K562 (cell line): ENCODE measurements at regions not wholly inside any gene's neighbourhood (a gene's known extent, or its start where the extent isn't known, plus 50 kb on each side); places are given as distances from the start of the nearest gene placed in this dataset.

ENCODE experiments used
- ATAC-seq: fragments of 200-7000 bp; cut with Tn5 transposase; 3 replicates; pipeline ENCODE4 v1.9.1; 2020; ENCODE audit warnings: moderate library complexity
- BruUV-seq: library from RNA; stranded (reverse); fragments of 400-500 nt; replicated peaks from 2 replicates; lab custom pipeline; 2021; lab: Mats Ljungman, UMichigan
- CTCF ChIA-PET: fragments of 300-600 bp; formaldehyde crosslinking; extraction: SDS; loops from one replicate; lab custom pipeline; 2021; ENCODE audit warnings: low intra/inter-chr PET ratio; lab: Yijun Ruan, JAX
- POLR2A ChIA-PET: fragments of 300-600, 350-650 bp; sonication (Branson Sonifier 250); formaldehyde crosslinking; extraction: SDS; loops from one replicate; lab custom pipeline; 2021; ENCODE audit warnings: antibody characterized with exemption, inconsistent platforms; lab: Yijun Ruan, JAX
- DNase-seq, 4 experiments: peaks; one replicate each; pipeline versions ENCODE4 v3.0.0 to v3.0.0-alpha.2; 2011 to 2018; ENCODE audit warnings: low spot score in 3 of 4, mixed read lengths in 3 of 4; ENCODE audit errors: extremely low read depth in 1 of 4
- FAIRE-seq: peaks from 2 replicates; lab custom pipeline; 2011; peaks lifted over from hg19 to GRCh38; lab: Jason Lieb, UNC
- H2AFZ ChIP-seq: 2 replicates; pipeline ENCODE4 v1.6.0; 2011; ENCODE audit warnings: low read depth, low read length, control low read depth, inconsistent platforms
- H3K27ac ChIP-seq: fragments of 200-600 bp; 3 replicates; pipeline ENCODE4 v1.8.0; 2011; ENCODE audit warnings: low read depth, mild to moderate bottlenecking, control low read depth, inconsistent platforms, low read length, moderate library complexity, mixed read lengths; ENCODE audit errors: extremely low read depth
- H3K27me3 ChIP-seq, 2 experiments: fragments of 300-600 bp in 1 of 2; 2 replicates in 1 of 2; 3 replicates in 1 of 2; pipeline versions ENCODE4 v1.6.0 to v1.8.0; 2011; ENCODE audit warnings: inconsistent platforms in 2 of 2, low read length in 2 of 2, mild to moderate bottlenecking in 1 of 2, mixed read lengths in 1 of 2, moderate library complexity in 1 of 2; ENCODE audit not compliant: control insufficient read depth in 2 of 2, insufficient read depth in 2 of 2
- H3K36me3 ChIP-seq: fragments of 300-600 bp; 3 replicates; pipeline ENCODE4 v1.8.0; 2011; ENCODE audit warnings: mild to moderate bottlenecking, low read length, inconsistent platforms; ENCODE audit not compliant: control insufficient read depth, insufficient read depth
- H3K4me1 ChIP-seq, 2 experiments: fragments of 200-600 bp in 1 of 2; replicated peaks in 1 of 2; 2 replicates in 1 of 2; 3 replicates in 1 of 2; pipeline versions ENCODE4 v1.5.1 to v1.8.0; 2011; ENCODE audit warnings: inconsistent platforms in 2 of 2, low read length in 2 of 2, mild to moderate bottlenecking in 1 of 2, mixed read lengths in 1 of 2, moderate library complexity in 1 of 2; ENCODE audit not compliant: control insufficient read depth in 2 of 2, insufficient read depth in 2 of 2
- H3K4me2 ChIP-seq: 2 replicates; pipeline ENCODE4 v1.6.1; 2011; ENCODE audit warnings: low read length, control low read depth, inconsistent platforms, mixed read lengths; ENCODE audit not compliant: insufficient read depth
- H3K4me3 ChIP-seq: fragments of 200-600 bp; sonication (generic), shearing (Covaris generic); 2 replicates; pipeline ENCODE4 v1.5.1; 2016; ENCODE audit warnings: control low read depth, inconsistent platforms
- H3K79me2 ChIP-seq: fragments of 200-600 bp; 3 replicates; pipeline ENCODE4 v1.8.0; 2011; ENCODE audit warnings: low read length, inconsistent platforms; ENCODE audit not compliant: control insufficient read depth, insufficient read depth
- H3K9ac ChIP-seq, 2 experiments: 2 replicates each; pipeline versions ENCODE4 v1.6.0 to v1.6.1; 2011; ENCODE audit warnings: low read depth in 2 of 2, low read length in 2 of 2, control low read depth in 1 of 2, inconsistent platforms in 1 of 2, mild to moderate bottlenecking in 1 of 2, mixed read lengths in 1 of 2; ENCODE audit not compliant: insufficient read depth in 1 of 2
- H3K9me1 ChIP-seq: one replicate; pipeline ENCODE4 v1.6.0; 2011; ENCODE audit warnings: inconsistent platforms, mild to moderate bottlenecking, low read length, moderate library complexity; ENCODE audit not compliant: control insufficient read depth, insufficient read depth
- H3K9me3 ChIP-seq: replicated peaks from 2 replicates; pipeline ENCODE4 v1.5.1; 2011; ENCODE audit warnings: low read depth, low read length, inconsistent platforms; ENCODE audit not compliant: control insufficient read depth, insufficient read depth
- H4K20me1 ChIP-seq: replicated peaks from 2 replicates; pipeline ENCODE4 v1.6.1; 2011; ENCODE audit warnings: low read length, inconsistent platforms, mixed read lengths; ENCODE audit not compliant: control insufficient read depth, insufficient read depth
- KLF10 ChIP-seq: fragments of 250-450 bp; sonication (Bioruptor Pico); IDR thresholded peaks from 2 replicates; pipeline ENCODE4 v1.6.1; 2021; ENCODE audit warnings: matching md5 sums
- MYC ChIP-seq, 2 experiments: fragments of 250-450 bp in 1 of 2; sonication (Bioruptor Pico) in 1 of 2; IDR thresholded peaks; 2 replicates each; pipeline versions ENCODE4 v1.5.1 to v1.6.1; 2012 to 2021; ENCODE audit warnings: low read depth in 2 of 2, borderline replicate concordance in 1 of 2, improper control_type of control experiment in 1 of 2, low read length in 1 of 2, mild to moderate bottlenecking in 1 of 2, moderate library complexity in 1 of 2
- SRSF7 ChIP-seq: fragments of 200-400 bp; formaldehyde crosslinking; optimal IDR thresholded peaks from 2 replicates; pipeline ENCODE3; 2017; ENCODE audit warnings: mild to moderate bottlenecking, low read depth, low read length
- TFAM ChIP-seq: fragments of 250-450 bp; sonication (Bioruptor Pico); conservative IDR thresholded peaks from 2 replicates; pipeline ENCODE4 v1.5.0; 2021; ENCODE audit warnings: mild to moderate bottlenecking, moderate library complexity
- WGBS: fragments of 100-300 bp; shearing (Covaris generic); methylation state at CpG from one replicate; pipeline ENCODE4 v1.1.6; 2016; ENCODE audit warnings: low coverage, mixed read lengths; ENCODE audit not compliant: insufficient coverage; ENCODE audit errors: missing lambda C conversion rate; 5-methylcytosine and 5-hydroxymethylcytosine counted together
- in situ Hi-C: fragments of 300-500 bp; cut with MboI; formaldehyde crosslinking; loops from 4 replicates; pipeline ENCODE4 v1.15.0; 2018; ENCODE audit warnings: inconsistent platforms, mixed read lengths
- intact Hi-C: fragments of 100-400 bp; cut with micrococcal nuclease; formaldehyde crosslinking; loops from 2 replicates; pipeline ENCODE4 v1.14.2; 2022
- TF ChIP-seq, protein P1 (sequence below): fragments of 450-650 bp; IDR thresholded peaks from 2 replicates; pipeline ENCODE4 v1.6.1; 2016; ENCODE audit warnings: mild to moderate bottlenecking
- TF ChIP-seq, protein P2 (sequence below): fragments of 450-650 bp; formaldehyde crosslinking; IDR thresholded peaks from 2 replicates; pipeline ENCODE4 v1.4.0; 2020; ENCODE audit warnings: mild to moderate bottlenecking, mixed read lengths
- TF ChIP-seq, protein P3 (sequence below): fragments of 250-450 bp; sonication (Bioruptor Pico); IDR thresholded peaks from 2 replicates; pipeline ENCODE4 v1.5.1; 2021; ENCODE audit warnings: mild to moderate bottlenecking

DNA sequence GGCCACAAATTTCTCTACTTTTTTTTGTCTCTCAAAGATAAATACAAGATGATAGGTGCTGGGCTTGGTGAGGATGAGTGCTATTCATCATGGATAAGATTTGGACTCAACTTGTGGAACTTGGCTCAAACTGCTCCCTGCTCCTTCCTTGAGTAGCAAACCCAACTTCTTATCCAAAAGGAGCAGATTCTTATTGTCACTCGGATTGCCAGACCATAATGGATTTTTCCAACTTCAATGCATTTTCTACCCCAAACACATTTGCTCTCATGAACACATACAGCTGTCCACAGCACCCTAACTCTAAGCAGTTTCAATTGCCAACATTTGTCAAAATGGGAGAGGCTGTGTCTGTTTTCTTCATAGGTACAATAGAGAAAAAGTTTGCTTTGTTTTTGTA is 99.5 kb upstream of the APCDD1 start:
- DNase-seq (no peak), FAIRE-seq (no peak), ATAC-seq (no peak)
- intact Hi-C loops (no loop called here), in situ Hi-C loops (no loop called here)
- Histone ChIP-seq H2AFZ (no peak overlapping the region), H3K9ac (no peak overlapping the region), H3K9me3 (peaks cover 3% of the 10 kb centered on the region; the same call in 1 of the 2 replicates), H3K4me1 (no peaks in the 10 kb centered on the region), H3K36me3 (no peaks in the 10 kb centered on the region), H3K4me2 (no peak overlapping the region), H3K4me3 (no peak overlapping the region), H3K27me3 (peaks cover 0 to 15% of the 10 kb centered on the region in 2 experiments; a peak in 2 of 5 replicates), H3K79me2 (no peaks in the 10 kb centered on the region), H3K9me1 (no peaks in the 10 kb centered on the region), H4K20me1 (no peaks in the 10 kb centered on the region), H3K27ac (no peak overlapping the region)
- no TSS peak for BruUV-seq
- ChIA-PET POLR2A (no interaction called here), CTCF (no interaction called here)
- TF ChIP-seq, protein P1, sequence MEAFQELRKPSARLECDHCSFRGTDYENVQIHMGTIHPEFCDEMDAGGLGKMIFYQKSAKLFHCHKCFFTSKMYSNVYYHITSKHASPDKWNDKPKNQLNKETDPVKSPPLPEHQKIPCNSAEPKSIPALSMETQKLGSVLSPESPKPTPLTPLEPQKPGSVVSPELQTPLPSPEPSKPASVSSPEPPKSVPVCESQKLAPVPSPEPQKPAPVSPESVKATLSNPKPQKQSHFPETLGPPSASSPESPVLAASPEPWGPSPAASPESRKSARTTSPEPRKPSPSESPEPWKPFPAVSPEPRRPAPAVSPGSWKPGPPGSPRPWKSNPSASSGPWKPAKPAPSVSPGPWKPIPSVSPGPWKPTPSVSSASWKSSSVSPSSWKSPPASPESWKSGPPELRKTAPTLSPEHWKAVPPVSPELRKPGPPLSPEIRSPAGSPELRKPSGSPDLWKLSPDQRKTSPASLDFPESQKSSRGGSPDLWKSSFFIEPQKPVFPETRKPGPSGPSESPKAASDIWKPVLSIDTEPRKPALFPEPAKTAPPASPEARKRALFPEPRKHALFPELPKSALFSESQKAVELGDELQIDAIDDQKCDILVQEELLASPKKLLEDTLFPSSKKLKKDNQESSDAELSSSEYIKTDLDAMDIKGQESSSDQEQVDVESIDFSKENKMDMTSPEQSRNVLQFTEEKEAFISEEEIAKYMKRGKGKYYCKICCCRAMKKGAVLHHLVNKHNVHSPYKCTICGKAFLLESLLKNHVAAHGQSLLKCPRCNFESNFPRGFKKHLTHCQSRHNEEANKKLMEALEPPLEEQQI, result no peak
- TF ChIP-seq, protein P2, sequence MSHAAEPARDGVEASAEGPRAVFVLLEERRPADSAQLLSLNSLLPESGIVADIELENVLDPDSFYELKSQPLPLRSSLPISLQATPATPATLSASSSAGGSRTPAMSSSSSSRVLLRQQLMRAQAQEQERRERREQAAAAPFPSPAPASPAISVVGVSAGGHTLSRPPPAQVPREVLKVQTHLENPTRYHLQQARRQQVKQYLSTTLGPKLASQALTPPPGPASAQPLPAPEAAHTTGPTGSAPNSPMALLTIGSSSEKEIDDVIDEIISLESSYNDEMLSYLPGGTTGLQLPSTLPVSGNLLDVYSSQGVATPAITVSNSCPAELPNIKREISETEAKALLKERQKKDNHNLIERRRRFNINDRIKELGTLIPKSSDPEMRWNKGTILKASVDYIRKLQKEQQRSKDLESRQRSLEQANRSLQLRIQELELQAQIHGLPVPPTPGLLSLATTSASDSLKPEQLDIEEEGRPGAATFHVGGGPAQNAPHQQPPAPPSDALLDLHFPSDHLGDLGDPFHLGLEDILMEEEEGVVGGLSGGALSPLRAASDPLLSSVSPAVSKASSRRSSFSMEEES (CRISPR knock-in tag), result no peak
- TF ChIP-seq, protein P3, sequence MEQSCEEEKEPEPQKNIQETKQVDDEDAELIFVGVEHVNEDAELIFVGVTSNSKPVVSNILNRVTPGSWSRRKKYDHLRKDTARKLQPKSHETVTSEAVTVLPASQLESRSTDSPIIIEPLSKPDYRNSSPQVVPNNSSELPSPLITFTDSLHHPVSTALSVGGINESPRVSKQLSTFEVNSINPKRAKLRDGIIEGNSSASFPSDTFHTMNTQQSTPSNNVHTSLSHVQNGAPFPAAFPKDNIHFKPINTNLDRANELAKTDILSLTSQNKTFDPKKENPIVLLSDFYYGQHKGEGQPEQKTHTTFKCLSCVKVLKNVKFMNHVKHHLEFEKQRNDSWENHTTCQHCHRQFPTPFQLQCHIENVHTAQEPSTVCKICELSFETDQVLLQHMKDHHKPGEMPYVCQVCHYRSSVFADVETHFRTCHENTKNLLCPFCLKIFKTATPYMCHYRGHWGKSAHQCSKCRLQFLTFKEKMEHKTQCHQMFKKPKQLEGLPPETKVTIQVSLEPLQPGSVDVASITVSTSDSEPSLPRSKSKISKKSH (CRISPR knock-in tag), result no peak
- TF ChIP-seq KLF10 (no peak), SRSF7 (no peak), MYC (IDR thresholded peaks at IDR 0.05; ENCODE audit: low read depth, low read length) (no peak), MYC (CRISPR knock-in tag; IDR thresholded peaks at IDR 0.05; ENCODE audit: borderline replicate concordance, low read depth) (no peak), TFAM (CRISPR knock-in tag) (no peak)
- 0% methylated on average over 1 of the region's 1 CpG for whole genome bisulfite sequencing
